GM21717 (cell line): ENCODE measurements at regions not wholly inside any gene's neighbourhood (a gene's known extent, or its start where the extent isn't known, plus 50 kb on each side); places are given as distances from the start of the nearest gene placed in this dataset.

ENCODE experiments used
- ATAC-seq: cut with Tn5 transposase; IDR thresholded peaks from one replicate; pipeline ENCODE4 v1.9.1; 2021; ENCODE audit warnings: mild to moderate bottlenecking, moderate library complexity; ENCODE audit not compliant: unreplicated experiment

DNA sequence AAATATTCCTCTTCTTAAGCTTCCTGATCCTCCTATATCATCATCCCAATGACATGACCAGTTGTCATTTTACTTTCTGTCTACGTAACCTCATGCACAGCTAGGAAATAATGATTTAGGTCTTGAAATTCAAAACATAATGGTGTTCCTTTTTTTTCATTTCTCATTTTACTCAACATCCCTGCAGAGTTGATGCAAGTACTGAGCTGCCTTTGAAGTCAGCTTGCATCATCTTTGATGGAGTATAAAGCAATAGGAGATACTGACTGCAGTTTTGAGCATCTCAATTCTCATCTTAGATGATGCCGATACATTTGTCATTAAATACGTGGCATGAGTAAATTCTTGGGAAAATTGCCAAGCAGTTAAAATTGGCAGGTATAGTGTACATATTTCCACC lies 346.1 kb downstream of the ZIC1 start:
- ATAC-seq, result no peak

DNA sequence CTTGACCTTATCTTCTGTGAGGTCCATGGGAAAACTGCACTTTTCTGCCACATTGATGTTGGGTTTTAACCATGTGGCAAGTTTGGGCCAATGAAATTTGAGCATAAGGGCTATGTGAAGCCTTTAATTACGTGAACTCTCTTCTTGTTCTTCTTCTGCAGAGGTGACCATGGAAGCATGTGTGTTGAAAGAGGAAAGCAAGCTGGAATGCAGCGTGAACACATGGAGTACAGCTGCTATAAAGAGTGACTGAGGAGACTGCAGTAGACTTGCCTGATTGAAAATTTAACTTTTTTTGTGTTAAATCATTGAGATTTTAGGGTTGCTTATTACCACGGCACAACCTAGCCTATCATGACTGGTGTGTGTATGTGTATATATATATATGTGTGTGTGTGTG lies 347.3 kb downstream of the ZIC1 start:
- ATAC-seq, result no peak

DNA sequence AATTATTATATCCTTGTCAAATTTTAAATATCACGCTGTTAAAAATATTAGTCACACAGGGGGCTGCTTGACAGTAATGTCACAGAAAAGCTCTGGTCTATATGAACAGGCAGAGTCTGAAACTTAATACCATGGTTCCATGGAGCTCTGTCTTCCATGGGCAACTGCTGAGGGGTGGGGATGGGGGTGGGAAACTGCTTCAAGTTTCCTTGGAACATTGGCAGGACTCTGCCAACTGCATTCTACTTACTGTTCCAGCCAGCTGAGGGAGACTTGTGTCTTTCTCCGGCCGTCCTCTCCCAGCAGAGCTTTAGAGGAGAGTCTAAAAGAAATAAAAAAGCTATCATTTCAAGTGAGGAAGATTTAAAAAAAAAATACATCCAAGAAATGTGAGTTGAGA lies 348.7 kb downstream of the ZIC1 start:
- ATAC-seq, result no peak

DNA sequence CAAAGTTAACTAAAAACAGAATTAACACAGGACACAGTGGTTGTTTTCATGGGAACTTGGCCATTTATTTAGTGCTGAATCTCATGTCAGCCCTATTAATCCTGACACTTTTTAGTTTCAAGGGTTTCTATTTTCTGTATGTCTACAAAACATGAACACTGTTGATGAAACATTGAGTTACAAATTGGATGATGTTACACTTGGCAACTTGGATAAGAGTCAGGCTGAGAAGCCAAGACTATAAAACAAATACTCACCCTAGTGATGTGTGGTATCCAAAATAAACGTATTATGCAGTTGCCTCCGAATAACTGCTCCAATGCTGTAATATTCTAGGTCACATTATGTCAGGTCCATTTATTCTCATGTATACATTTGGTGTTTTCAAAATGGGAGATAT lies 349.6 kb downstream of the ZIC1 start:
- ATAC-seq, result no peak

DNA sequence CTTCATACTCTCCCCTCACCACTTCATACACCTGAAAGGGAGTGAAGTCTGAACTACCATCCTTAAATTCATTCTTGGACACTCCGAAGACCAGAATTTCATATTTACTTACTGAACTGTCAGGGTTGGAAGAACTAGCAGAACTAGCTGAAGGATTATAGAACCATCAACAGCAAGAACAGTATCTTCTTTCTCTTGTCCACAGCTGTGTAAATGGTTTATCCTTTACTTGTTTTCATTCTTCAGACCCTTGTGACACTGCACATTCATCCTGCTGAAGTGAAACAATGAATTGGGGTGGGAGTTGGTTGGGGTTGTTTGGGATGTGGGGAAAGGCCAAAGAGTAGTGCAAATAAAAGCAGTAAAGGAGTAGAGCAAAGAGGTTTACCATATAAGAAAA lies 350.9 kb downstream of the ZIC1 start:
- no peak for ATAC-seq

DNA sequence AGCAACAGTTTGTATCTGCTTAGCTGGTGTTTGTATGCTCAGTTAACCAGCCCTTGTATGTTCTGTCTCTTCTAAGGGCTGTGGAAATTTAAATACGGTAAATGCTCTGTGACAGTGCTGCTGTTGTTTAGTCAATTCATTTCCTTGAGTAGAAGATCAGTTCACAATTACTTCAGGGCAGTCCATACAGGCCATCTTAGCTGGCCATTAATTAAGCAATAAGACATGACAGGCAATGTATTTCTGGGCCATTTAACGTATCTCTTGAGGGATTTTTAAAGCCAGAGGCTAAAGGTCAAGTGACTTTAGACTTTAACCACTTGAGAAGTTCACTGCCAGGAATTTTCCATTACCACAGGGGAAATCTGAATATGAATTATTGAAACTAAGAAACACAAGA lies 351.8 kb downstream of the ZIC1 start:
- no peak for ATAC-seq

DNA sequence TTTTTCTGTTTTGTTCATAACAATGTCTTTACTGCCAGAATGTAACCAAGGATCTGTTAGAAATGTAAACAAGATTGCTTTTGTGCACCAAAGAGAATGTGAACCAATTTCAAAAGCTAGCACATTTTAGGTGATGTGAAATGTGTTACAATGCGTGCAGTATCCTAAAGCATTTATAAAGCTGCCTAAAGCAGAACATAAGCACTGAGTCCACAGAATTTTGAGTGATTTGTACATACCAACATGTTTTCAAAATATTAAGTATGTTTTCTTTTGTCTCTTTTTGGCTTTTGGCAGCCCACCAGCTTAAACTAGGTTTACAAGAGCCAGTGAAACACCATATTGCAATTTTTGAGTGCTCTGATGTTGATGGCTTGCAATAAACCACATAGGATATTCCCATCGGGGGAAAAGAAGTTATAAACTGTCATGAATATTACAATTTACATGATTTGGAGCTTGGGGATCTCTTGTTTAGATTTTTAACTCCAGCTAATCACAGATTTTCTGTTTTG lies 364.0 kb downstream of the ZIC1 start:
- ATAC-seq, result no peak

DNA sequence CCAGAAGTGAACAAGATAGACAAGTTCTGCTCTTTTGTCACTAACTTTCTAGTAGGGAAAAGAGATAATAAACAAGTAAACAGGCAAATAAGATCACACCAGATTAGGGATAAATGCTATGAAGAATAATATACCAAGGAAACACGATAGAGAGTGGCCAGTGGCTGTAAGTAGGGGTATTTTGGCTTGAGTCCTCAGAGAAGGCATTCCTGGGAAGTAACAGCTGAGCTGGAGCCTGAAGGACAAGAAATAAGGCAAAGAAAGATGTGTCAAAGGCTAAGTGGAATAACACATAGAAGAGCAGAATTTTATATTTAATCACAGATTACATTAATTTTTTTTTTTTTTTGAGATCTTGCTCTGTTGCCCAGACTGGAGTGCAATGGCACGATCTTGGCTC lies 366.2 kb downstream of the ZIC1 start:
- ATAC-seq, result no peak

DNA sequence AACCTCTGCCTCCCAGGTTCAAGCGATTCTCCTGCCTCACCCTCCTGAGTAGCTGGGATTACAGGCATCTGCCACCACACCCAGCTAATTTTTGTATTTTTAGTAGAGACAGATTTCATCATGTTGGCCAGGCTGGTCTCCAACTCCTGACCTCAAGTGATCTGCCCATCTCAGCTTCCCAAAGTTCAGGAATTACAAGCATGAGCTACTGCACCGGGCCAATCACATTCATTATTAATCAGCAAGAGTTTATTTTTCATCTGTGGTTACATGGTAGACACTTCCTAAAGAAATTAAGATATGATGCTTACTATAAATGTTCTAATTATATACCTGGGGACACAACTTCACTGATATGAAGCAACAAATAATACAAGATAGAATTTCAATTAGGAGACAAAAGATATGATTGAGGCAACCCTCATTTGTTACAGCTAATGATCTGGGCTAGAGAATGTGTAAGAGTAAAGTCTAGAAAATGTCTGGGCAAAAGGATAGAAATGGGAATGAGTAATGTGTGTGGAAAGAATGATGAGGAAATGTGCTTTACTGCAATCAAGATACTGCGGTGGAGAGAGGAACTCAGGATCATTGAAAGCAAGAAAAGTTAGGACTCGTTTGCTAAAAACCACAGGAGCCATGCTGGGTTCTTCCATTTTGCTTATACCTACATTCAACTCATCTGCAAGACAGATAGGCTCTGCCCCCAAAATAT lies 366.8 kb downstream of the ZIC1 start:
- ATAC-seq, result no peak

DNA sequence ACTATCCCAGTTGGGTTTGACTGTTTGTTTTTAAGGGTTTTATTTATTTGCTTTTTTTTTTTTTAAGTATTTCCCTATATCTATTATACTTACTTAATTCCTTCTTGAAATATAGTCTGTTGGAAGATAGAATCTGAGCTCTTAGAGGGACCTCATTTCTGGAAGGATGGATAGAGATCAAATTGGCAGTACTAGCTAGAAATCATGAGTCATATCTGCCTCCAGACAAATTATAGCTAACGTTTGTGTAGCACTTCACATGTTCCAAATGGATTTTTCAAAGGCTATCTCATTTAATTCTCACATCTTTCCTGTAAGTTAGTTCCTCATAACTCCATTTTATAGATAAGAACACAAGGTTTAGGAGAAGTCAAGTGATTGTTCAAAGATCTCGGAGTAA lies 384.7 kb downstream of the ZIC1 start:
- no peak for ATAC-seq

DNA sequence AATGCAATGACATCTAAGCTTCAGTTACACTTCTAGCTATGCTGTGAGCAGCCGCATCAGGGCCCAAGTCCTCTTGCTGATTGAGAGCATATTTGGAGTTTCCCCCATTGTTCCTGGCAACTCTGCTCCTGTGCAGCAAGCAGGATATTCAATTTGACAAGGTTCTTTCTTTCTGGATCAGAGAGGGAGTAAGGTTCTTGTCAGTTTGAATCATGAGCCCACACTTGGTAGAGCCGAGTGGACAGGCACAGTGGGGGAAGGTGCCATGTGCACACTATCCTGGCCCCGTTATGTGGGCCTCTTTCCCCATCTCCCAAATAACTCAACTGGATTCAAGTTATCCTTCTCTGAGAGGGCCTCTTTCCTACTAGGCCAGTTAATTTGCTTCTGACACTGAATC lies 385.4 kb downstream of the ZIC1 start:
- ATAC-seq, result no peak

DNA sequence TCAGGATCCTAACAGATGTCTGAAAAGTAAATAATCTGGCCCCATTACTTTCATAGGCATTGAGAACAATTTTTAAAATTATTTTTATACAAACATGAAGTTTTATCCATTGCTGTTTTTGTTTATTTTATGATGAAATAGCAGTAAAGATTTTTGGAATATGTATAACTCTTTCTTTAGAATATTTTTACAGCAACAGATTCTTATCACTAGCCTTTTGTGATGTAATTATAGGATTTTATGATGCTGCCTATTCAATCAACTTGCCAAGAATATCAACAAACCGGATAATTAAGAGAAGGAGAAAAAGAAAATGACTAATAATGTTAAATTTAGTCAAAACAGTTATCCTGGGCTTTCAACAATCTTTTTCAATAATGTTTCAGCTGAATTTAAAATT lies 386.3 kb downstream of the ZIC1 start:
- ATAC-seq, result no peak

DNA sequence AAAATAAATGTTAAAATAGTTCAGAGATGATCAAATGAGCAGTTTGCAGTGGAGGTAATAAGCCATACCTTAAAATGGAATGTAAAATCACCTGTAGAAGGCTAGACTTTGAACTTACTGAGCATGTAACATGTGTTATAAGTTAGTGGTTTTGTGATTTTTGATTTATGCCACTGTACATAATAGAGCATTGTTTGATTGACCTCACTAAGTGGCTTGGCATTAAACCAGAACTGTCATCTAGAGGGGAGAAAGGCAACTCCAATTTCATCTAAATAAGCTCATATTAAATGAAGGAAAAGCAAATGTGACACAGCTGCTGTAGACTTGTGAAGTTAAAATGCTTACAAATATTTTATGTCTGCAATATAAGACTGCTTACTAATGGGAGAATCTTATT lies 387.9 kb downstream of the ZIC1 start:
- no peak for ATAC-seq

DNA sequence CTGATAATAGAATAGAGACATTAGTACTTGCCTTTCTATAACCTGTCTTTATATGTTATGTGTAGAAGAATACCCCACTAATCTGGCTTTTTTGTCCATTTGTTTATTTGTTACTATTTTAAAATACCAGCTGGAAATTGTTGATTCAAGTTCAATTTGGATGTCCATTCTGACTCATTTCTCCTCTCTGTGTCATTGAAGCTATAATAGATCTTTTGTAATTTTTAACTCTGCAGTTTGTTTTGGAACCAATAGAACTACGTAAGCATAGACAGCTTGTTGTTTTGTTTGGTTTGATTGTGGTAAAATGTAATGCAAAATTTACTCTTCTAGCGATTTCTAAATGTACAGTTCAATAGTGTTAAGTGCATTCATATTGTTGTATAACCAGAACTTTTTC lies 390.4 kb downstream of the ZIC1 start:
- no peak for ATAC-seq

DNA sequence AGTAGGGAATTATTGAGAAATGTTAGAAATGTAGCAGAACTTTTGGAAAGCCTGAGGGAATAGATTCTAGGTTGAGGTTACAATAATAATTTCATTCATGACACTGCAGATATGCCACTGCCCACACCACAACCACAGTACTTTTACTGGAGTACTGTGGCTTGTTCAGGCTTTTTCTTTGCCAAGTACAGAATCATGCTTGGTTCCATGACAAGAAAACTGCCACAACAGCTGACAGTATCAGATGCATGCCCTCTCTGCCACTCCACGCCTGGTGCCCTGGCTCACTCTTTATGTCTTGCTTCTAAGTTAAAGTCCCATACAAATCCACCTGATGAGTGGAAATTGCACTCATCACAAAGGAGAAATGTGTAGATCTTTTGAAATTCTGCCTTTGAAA lies 398.6 kb downstream of the ZIC1 start:
- no peak for ATAC-seq

DNA sequence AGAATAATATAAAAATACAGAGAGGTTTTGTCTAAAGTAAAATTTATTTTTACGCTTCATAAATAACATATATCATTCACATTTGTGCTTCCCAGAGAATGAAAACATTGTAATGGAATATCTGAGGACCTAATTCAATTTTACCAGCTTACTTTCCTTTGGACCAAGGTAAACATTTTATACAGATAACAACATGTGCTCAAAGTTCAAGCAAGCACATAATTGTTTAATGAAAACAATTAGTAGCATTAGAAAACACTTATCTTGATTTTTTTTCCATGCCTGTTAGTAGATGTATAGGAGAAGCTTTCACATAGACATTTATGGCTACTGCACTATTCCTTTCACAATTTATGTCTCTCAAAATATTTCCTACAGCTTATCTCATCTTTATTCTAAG lies 400.0 kb downstream of the ZIC1 start:
- ATAC-seq, result no peak

DNA sequence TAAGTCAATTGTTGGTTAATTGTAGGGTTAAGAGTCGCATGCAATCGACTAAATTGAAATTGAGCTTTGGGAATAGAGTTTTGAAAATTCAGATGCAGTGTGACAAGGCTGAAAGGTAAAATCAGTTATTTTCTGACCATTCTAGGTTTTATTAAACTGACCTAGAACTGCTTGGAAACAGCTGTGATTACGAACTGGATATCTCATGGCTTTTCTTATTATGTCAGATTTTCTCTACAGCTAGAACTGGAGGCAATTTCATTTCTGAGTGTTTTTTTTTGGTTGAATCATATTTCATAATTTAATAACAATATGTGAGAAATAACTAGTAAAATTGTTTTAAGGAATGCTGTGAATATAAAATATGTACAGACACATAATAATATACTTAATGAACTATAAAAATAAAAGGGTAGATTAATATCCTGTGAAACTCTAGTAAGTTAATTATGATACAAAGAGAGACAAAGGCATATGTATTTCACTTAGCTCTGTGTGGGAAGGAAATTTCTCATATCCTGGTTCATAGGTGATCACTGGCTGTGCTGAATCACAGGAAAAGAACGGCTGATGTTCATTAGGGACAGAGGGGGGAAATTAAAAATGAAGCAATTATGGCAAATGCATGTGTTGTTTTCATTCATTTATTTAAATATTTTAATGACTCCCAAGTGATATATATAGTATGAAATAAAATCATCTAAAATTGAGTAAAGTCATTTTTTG lies 403.2 kb downstream of the ZIC1 start:
- no peak for ATAC-seq

DNA sequence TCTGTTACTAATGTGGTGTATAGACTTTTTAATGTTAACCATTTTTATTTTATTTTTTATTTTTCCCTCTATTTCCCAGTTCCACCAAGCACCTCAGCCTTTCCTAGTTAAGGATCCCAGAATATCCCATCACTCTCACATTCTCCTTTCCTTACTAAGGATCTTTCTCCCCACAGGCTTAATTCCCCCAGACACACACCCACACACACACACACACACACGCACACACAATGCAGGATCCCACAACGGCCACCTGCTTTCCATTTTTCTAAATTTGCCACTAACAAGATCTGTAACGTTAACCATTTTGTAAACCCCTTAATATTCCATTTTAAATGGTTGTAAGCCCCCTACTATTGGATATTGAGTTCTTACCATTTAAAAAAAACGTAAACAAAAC lies 404.1 kb downstream of the ZIC1 start:
- ATAC-seq, result no peak

DNA sequence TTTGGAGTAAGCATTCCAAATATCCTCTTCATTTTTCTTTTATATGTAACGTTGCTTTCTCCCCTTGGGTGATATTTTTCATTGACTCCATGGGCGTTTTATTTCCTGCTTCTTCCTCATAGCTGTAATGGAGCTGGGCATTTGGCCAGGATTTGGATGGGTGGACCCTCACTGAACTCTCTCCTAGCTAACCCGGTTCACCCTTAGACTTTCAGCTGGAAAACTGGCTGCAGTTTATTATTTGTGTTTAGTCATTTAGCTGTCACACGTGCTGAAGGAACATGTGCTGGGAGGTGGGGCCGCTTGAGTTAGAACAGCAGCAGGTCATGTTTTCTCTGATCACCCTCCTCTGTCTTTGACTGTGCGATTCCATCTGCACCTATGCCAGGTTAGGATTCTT lies 407.6 kb downstream of the ZIC1 start:
- ATAC-seq, result no peak

DNA sequence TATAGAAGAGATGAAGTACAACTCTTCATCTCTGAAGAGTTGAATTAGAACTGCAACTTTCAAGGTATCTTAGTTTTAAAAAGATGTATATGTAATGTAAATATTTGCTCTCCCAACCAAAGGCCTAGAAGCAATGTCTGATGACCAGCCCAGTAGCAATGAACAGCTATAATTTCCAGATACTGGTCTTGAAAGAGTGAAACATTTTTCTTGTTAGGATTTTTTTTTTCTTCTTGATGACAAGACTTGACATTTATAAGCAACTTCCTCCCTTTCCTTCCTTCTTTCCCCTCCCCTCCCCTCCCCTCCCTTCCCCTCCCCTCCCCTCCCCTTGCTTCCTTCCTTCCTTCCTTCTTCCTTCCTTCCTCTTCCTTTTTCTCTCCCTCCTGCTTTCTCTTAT lies 423.4 kb downstream of the ZIC1 start:
- ATAC-seq, result no peak

DNA sequence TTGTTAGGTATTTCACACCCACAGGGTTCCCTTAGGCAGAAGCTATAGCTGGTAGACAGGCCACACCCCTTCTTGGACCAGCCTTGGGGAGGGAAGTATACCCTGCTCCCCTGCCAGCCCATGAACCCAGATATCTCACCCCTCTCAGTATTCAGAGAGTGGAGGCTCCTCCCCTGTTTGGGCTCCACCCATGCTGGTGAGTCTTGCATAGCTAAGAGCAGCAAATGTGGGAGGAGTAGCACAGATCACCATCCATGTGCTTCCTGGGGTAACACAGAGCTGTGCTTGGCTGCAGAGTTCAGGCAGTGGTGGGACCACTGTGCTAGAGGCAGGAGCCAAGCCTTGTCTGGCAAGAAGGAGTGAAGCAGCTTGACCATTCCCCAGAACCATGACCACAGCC lies 427.2 kb downstream of the ZIC1 start:
- ATAC-seq, result no peak

DNA sequence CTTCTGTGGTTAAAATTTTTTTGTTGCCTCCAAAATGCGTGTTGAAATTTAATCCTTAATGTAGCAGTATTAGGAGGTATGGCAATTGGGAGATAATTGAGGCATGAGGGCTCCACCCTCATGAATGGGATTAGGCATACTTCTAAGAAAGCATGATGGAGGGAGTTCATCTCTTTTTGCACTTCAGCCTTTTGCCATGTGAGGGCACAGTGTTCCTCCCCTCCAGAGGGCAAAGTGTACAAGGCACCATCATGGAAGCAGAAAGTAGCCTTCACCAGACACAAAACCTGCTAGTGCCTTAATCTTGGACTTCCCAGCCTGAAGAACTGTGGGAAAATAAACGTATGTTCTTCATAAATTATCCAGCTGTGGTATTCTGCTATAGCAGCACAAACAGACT lies 429.5 kb downstream of the ZIC1 start:
- ATAC-seq, result no peak

DNA sequence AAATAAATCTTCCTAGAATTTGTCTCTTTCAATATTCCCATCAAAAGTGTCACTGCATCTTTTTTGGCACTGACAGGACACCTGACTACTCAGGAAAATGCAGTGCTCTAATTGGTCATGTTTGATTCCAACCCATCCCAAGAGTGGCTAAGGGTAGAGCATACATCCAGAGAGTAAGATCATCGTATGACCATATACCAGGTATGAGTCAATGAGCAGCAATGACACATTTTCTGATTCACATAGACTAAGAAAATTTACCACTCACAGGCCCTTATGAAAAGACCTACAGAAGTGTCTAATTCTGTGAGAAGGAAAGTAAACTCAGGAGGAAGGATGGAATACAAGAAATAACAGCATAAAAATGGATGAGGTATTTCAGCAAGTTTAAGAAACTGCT lies 434.2 kb downstream of the ZIC1 start:
- no peak for ATAC-seq
